ENCODE measurements at regions not wholly inside any gene's neighbourhood (a gene's known extent, or its start where the extent isn't known, plus 50 kb on each side); places are given as distances from the start of the nearest gene placed in this dataset.

- DNase-seq (no peak), ATAC-seq (no peak)
- Histone ChIP-seq H3K27ac (ENCODE audit: low read length) (no peak overlapping the region), H3K4me1 (ENCODE audit: control insufficient read depth, insufficient read depth, low read length) (no peaks in the 10 kb centered on the region), H3K9me3 (ENCODE audit: control insufficient read depth, insufficient read depth, low read length) (no peaks in the 10 kb centered on the region), H3K4me3 (ENCODE audit: low read length) (no peak overlapping the region), H3K27me3 (ENCODE audit: control insufficient read depth, insufficient read depth, low read length) (no peaks in the 10 kb centered on the region), H3K36me3 (ENCODE audit: control insufficient read depth, insufficient read depth, low read length) (no peaks in the 10 kb centered on the region)
- TF ChIP-seq CTCF (IDR thresholded peaks at IDR 0.05): no peak
- WGBS (ENCODE audit: insufficient coverage): 83% methylated on average over 5 of the region's 6 CpGs
- H3K27me3 Mint-ChIP-seq (ENCODE audit: low read depth in 2 of 2): peaks cover 0 to 8% of the 10 kb centered on the region in 2 donors
- no peaks in the 10 kb centered on the region for H3K36me3 Mint-ChIP-seq
- H3K4me1 Mint-ChIP-seq: peaks cover 0 to 4% of the 10 kb centered on the region in 2 donors
- intact Hi-C loops (cut with micrococcal nuclease): no loop called here
- H3K9me3 Mint-ChIP-seq: no peaks in the 10 kb centered on the region
- H3K4me3 Mint-ChIP-seq: no peak overlapping the region
- H3K27ac Mint-ChIP-seq: no peak overlapping the region
Measured at GRCh38 chr1:223029985-223030769, 112.9 kb downstream of the TLR5 start.

- DNase-seq (no peak), ATAC-seq (no peak)
- no peak overlapping the region for H3K4me3 Mint-ChIP-seq
- Histone ChIP-seq H3K27me3 (ENCODE audit: control insufficient read depth, insufficient read depth, low read length) (no peaks in the 10 kb centered on the region), H3K36me3 (ENCODE audit: control insufficient read depth, insufficient read depth, low read length) (no peaks in the 10 kb centered on the region), H3K9me3 (ENCODE audit: control insufficient read depth, insufficient read depth, low read length) (no peaks in the 10 kb centered on the region), H3K4me3 (ENCODE audit: low read length) (no peak overlapping the region), H3K27ac (ENCODE audit: low read length) (no peak overlapping the region), H3K4me1 (ENCODE audit: control insufficient read depth, insufficient read depth, low read length) (no peaks in the 10 kb centered on the region)
- intact Hi-C loops (cut with micrococcal nuclease): no loop called here
- peaks cover 0 to 4% of the 10 kb centered on the region in 2 donors for H3K4me1 Mint-ChIP-seq
- no peak overlapping the region for H3K27ac Mint-ChIP-seq
- H3K36me3 Mint-ChIP-seq: no peaks in the 10 kb centered on the region
- no peak for TF ChIP-seq CTCF (IDR thresholded peaks at IDR 0.05)
- H3K27me3 Mint-ChIP-seq (ENCODE audit: low read depth in 2 of 2): peaks cover 0 to 10% of the 10 kb centered on the region in 2 donors
- WGBS (ENCODE audit: insufficient coverage): 86% methylated on average over 8 of the region's 8 CpGs
- H3K9me3 Mint-ChIP-seq: no peaks in the 10 kb centered on the region
Measured at GRCh38 chr1:223030871-223031400, 112.1 kb downstream of the TLR5 start.

GRCh38 chr1:223031733-223032601 lies 111.1 kb downstream of the TLR5 start:
- Histone ChIP-seq H3K27ac (ENCODE audit: low read length) (no peak overlapping the region), H3K9me3 (ENCODE audit: control insufficient read depth, insufficient read depth, low read length) (no peaks in the 10 kb centered on the region), H3K27me3 (ENCODE audit: control insufficient read depth, insufficient read depth, low read length) (no peaks in the 10 kb centered on the region), H3K36me3 (ENCODE audit: control insufficient read depth, insufficient read depth, low read length) (no peaks in the 10 kb centered on the region), H3K4me1 (ENCODE audit: control insufficient read depth, insufficient read depth, low read length) (no peaks in the 10 kb centered on the region), H3K4me3 (ENCODE audit: low read length) (no peak overlapping the region)
- no peak overlapping the region for H3K4me3 Mint-ChIP-seq
- WGBS (ENCODE audit: insufficient coverage): 94% methylated on average over 11 of the region's 11 CpGs
- H3K27me3 Mint-ChIP-seq (ENCODE audit: low read depth in 2 of 2): peaks cover 0 to 12% of the 10 kb centered on the region in 2 donors
- no peak for TF ChIP-seq CTCF (IDR thresholded peaks at IDR 0.05)
- no peak for ATAC-seq
- H3K36me3 Mint-ChIP-seq: no peaks in the 10 kb centered on the region
- H3K27ac Mint-ChIP-seq: no peak overlapping the region
- no peaks in the 10 kb centered on the region for H3K4me1 Mint-ChIP-seq
- intact Hi-C loops (cut with micrococcal nuclease): no loop called here
- no peak for DNase-seq
- H3K9me3 Mint-ChIP-seq: no peaks in the 10 kb centered on the region

All from natural killer cell (primary cell).